Neural cell (in vitro differentiated cells): ENCODE measurements at regions not wholly inside any gene's neighbourhood (a gene's known extent, or its start where the extent isn't known, plus 50 kb on each side); places are given as distances from the start of the nearest gene placed in this dataset.
A peak's percentile ranks its signal among the peaks of the same experiment; 100 is the strongest.

Experiments used
- H2AFZ ChIP-seq: fragments of 200-600, 300-800 bp; sonication (generic), shearing (Covaris generic); 2 replicates; pipeline ENCODE4 v1.6.0; 2014; ENCODE audit warnings: low read depth, mild to moderate bottlenecking, antibody characterized with exemption, low read length, moderate library complexity
- H3F3A ChIP-seq: fragments of 200-600 bp; shearing (Covaris generic); 2 replicates; pipeline ENCODE4 v1.6.1; 2016; ENCODE audit warnings: mild to moderate bottlenecking, moderate library complexity, mixed read lengths, antibody characterized with exemption, low read length; ENCODE audit not compliant: insufficient read depth, poor library complexity, severe bottlenecking
- H3K27ac ChIP-seq: fragments of 200-600, 300-800 bp; sonication (generic), shearing (Covaris generic); 2 replicates; pipeline ENCODE4 v1.5.1; 2014; ENCODE audit warnings: mild to moderate bottlenecking, low read length, moderate library complexity
- H3K27me3 ChIP-seq: fragments of 300-800, 200-600 bp; sonication (generic), shearing (Covaris generic); 2 replicates; pipeline ENCODE4 v1.6.0; 2014; ENCODE audit warnings: mild to moderate bottlenecking, low read depth, low read length, moderate library complexity; ENCODE audit not compliant: insufficient read depth
- H3K36me3 ChIP-seq: fragments of 300-800, 200-600 bp; sonication (generic), shearing (Covaris generic); 2 replicates; pipeline ENCODE4 v1.5.1; 2014; ENCODE audit warnings: mild to moderate bottlenecking, antibody characterized with exemption, low read length, moderate library complexity; ENCODE audit not compliant: insufficient read depth
- H3K4me2 ChIP-seq: fragments of 300-800, 200-600 bp; sonication (generic), shearing (Covaris generic); 2 replicates; pipeline ENCODE4 v1.6.0; 2014; ENCODE audit warnings: mild to moderate bottlenecking, low read length
- H3K4me3 ChIP-seq: fragments of 300-800, 200-600 bp; sonication (generic), shearing (Covaris generic); 2 replicates; pipeline ENCODE4 v1.5.1; 2014; ENCODE audit warnings: mild to moderate bottlenecking, low read length, moderate library complexity
- H3K79me2 ChIP-seq: fragments of 200-600 bp; shearing (Covaris generic); replicated peaks from 2 replicates; pipeline ENCODE4 v1.6.0; 2014; ENCODE audit warnings: mild to moderate bottlenecking, low read length, moderate library complexity; ENCODE audit not compliant: insufficient read depth
- H3K9ac ChIP-seq: fragments of 300-800, 200-600 bp; sonication (generic), shearing (Covaris generic); 2 replicates; pipeline ENCODE4 v1.6.1; 2016; ENCODE audit warnings: mild to moderate bottlenecking, low read length, mixed read lengths
- H3K9me2 ChIP-seq: fragments of 200-600 bp; shearing (Covaris generic); 2 replicates; pipeline ENCODE4 v1.6.1; 2016; ENCODE audit warnings: mild to moderate bottlenecking, low read length, mixed read lengths; ENCODE audit not compliant: insufficient read depth
- H3K9me3 ChIP-seq: fragments of 200-600, 300-800 bp; sonication (generic), shearing (Covaris generic); 2 replicates; pipeline ENCODE4 v1.6.1; 2016; ENCODE audit warnings: mild to moderate bottlenecking, mixed run types, low read length, moderate library complexity, mixed read lengths
- H4K20me1 ChIP-seq: fragments of 200-600 bp; shearing (Covaris generic); 2 replicates; pipeline ENCODE4 v1.6.1; 2016; ENCODE audit warnings: mild to moderate bottlenecking, mixed run types; ENCODE audit not compliant: insufficient read depth
- EP300 ChIP-seq: fragments of 450-650 bp; conservative IDR thresholded peaks from 2 replicates; pipeline ENCODE4 v1.6.1; 2014; ENCODE audit warnings: antibody characterized with exemption, mild to moderate bottlenecking, moderate library complexity; ENCODE audit not compliant: poor library complexity, severe bottlenecking
- EZH2 ChIP-seq: fragments of 200-600, 300-800 bp; shearing (Covaris generic), sonication (generic); IDR thresholded peaks from 2 replicates; pipeline ENCODE4 v1.6.1; 2014; ENCODE audit warnings: antibody characterized with exemption, low read length, borderline replicate concordance, mild to moderate bottlenecking; ENCODE audit not compliant: insufficient read depth, poor library complexity, severe bottlenecking
- MXI1 ChIP-seq: fragments of 450-650 bp; conservative IDR thresholded peaks from 2 replicates; pipeline ENCODE4 v1.6.1; 2014; ENCODE audit warnings: antibody characterized with exemption, mild to moderate bottlenecking; ENCODE audit not compliant: poor library complexity, severe bottlenecking
- POLR2AphosphoS5 ChIP-seq: IDR thresholded peaks from 2 replicates; pipeline ENCODE4 v1.6.1; 2012
- RAD21 ChIP-seq: fragments of 450-650 bp; conservative IDR thresholded peaks from 2 replicates; pipeline ENCODE4 v1.6.1; 2014; ENCODE audit warnings: antibody characterized with exemption, mild to moderate bottlenecking, moderate library complexity
- REST ChIP-seq: IDR thresholded peaks from 2 replicates; pipeline ENCODE4 v1.6.1; 2012; ENCODE audit warnings: borderline replicate concordance
- SMC3 ChIP-seq: fragments of 450-650 bp; conservative IDR thresholded peaks from 2 replicates; pipeline ENCODE4 v1.6.1; 2014; ENCODE audit warnings: antibody characterized with exemption, mild to moderate bottlenecking, moderate library complexity; ENCODE audit not compliant: poor library complexity
- TAF1 ChIP-seq: IDR thresholded peaks from 2 replicates; pipeline ENCODE4 v1.6.1; 2012; ENCODE audit warnings: low read depth
- TF ChIP-seq, protein P1 (sequence below): fragments of 450-650 bp; IDR thresholded peaks from 2 replicates; pipeline ENCODE4 v1.5.1; 2014; ENCODE audit warnings: antibody characterized with exemption, mild to moderate bottlenecking, moderate library complexity; ENCODE audit not compliant: poor library complexity, severe bottlenecking

DNA sequence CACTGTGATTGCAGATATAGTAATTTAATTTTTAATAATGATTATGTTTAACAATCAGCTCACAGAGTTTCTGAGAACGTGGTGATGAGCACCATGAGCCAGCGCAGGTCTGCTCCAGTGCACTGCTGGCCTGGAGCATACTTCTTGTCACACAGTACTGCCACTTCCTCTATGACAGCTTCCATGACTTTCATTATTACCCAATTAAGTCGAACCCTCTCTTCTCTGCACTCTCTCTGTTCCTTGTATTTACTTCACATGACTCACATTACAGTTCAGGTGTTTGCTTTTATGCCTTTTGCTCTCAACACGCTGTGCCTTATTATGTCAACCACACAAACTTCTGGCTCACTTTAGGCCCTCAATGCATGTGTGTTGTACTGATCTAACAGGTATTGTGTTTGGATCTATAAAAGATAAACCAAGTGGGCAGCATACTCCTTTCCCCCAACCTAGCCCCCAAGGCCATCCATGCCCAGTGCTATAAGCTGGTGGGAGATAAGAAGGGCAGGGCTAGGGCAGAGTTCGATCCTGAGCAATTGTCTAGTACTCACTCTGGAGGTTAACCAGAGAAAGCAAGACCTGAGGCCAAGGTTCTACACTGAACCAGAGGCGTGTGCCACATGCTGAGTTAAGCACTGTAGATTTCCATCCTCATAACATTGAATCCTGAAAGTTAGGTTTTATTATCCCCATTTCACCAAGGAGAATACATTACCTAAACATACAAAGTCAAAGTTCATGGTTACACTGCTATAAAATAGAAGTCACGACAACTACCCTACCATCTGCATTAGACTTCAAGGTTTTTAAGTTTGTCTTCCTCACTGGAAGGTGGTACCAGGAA lies 356.5 kb downstream of the INSC start:
- no peaks in the 10 kb centered on the region for H3F3A ChIP-seq
- TF ChIP-seq EP300 (no peak), EZH2 (no peak), MXI1 (no peak), REST (no peak), SMC3 (no peak), TAF1 (no peak), RAD21 (no peak), POLR2AphosphoS5 (no peak)
- TF ChIP-seq, protein P1, sequence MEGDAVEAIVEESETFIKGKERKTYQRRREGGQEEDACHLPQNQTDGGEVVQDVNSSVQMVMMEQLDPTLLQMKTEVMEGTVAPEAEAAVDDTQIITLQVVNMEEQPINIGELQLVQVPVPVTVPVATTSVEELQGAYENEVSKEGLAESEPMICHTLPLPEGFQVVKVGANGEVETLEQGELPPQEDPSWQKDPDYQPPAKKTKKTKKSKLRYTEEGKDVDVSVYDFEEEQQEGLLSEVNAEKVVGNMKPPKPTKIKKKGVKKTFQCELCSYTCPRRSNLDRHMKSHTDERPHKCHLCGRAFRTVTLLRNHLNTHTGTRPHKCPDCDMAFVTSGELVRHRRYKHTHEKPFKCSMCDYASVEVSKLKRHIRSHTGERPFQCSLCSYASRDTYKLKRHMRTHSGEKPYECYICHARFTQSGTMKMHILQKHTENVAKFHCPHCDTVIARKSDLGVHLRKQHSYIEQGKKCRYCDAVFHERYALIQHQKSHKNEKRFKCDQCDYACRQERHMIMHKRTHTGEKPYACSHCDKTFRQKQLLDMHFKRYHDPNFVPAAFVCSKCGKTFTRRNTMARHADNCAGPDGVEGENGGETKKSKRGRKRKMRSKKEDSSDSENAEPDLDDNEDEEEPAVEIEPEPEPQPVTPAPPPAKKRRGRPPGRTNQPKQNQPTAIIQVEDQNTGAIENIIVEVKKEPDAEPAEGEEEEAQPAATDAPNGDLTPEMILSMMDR = no peak
- H3K4me3 ChIP-seq = no peak overlapping the region
- no peaks in the 10 kb centered on the region for H3K27me3 ChIP-seq
- H3K36me3 ChIP-seq = no peaks in the 10 kb centered on the region
- H3K9me2 ChIP-seq = no peaks in the 10 kb centered on the region
- H4K20me1 ChIP-seq = no peaks in the 10 kb centered on the region
- no peak overlapping the region for H3K4me2 ChIP-seq
- no peak overlapping the region for H3K9ac ChIP-seq
- H3K27ac ChIP-seq = no peak overlapping the region
- H3K9me3 ChIP-seq = no peaks in the 10 kb centered on the region
- no peaks in the 10 kb centered on the region for H3K79me2 ChIP-seq
- H2AFZ ChIP-seq = no peak overlapping the region

DNA sequence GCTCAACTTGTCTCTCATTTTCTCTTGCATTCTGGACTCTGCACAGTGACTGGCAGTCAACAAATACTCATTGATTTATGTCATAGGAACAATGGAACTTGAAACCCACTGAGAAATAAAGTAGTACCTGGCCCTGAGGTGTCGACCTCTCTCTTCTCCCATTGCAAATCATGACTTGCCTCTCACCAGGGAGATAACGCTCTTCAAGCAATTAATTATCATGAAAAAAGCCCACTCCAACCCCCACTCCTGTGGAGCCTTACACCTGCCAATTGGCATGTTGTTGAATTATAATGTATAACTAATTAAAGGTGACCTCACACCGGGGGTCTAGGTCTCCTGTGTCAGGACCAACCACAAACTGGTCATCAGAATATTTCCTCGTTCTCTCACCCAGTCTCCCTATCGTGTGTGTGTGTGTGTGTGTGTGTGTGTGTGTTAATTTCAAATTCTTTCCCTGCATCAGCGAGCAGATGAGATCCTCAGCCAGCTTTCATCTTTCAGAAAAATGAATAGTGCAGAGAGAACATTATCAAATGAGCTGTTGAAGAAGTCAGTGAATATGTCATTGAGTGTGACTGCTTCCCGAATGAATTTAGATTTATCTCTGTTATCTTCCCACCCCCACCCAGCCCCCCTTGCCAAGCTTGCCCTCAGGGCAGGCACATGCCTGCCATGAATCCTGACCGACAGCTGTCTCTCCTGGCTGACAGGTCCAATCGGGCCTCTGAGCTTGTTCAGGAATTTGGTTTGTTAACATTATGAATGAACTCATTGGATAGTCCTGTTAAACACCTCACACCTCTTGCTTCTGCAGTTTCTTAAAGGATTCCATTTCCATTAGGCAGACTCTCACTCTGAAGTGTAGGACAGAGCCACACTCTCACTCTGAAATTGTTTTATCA lies 357.4 kb downstream of the INSC start:
- Histone ChIP-seq H2AFZ (no peak overlapping the region), H3F3A (no peaks in the 10 kb centered on the region), H3K36me3 (no peaks in the 10 kb centered on the region), H3K27me3 (no peaks in the 10 kb centered on the region), H4K20me1 (no peaks in the 10 kb centered on the region), H3K27ac (no peak overlapping the region), H3K4me3 (no peak overlapping the region), H3K9me2 (no peaks in the 10 kb centered on the region), H3K9me3 (no peaks in the 10 kb centered on the region), H3K4me2 (no peak overlapping the region), H3K79me2 (no peaks in the 10 kb centered on the region), H3K9ac (no peak overlapping the region)
- TF ChIP-seq, protein P1 = no peak
- TF ChIP-seq TAF1 (no peak), EP300 (peak; percentile 51)
